MM.1S (cell line): ENCODE measurements at regions not wholly inside any gene's neighbourhood (a gene's known extent, or its start where the extent isn't known, plus 50 kb on each side); places are given as distances from the start of the nearest gene placed in this dataset.

Source experiments
- DNase-seq: peaks from one replicate; pipeline ENCODE4 v3.0.0-alpha.2; 2015
- H2AFZ ChIP-seq: fragments of 300-600 bp; sonication (generic); 2 replicates; pipeline ENCODE4 v1.6.0; 2016; ENCODE audit warnings: antibody characterized with exemption, low read length
- H3F3A ChIP-seq: fragments of 300-600 bp; sonication (generic); 2 replicates; pipeline ENCODE4 v1.6.1; 2016; ENCODE audit warnings: mild to moderate bottlenecking, antibody characterized with exemption, low read length, moderate library complexity, mixed read lengths; ENCODE audit not compliant: insufficient read depth
- H3K27ac ChIP-seq: fragments of 300-600 bp; sonication (generic); 2 replicates; pipeline ENCODE4 v1.5.1; 2016; ENCODE audit warnings: mild to moderate bottlenecking, low read length
- H3K27me3 ChIP-seq: fragments of 300-600 bp; sonication (generic); replicated peaks from 2 replicates; pipeline ENCODE4 v1.6.0; 2016; ENCODE audit warnings: low read length; ENCODE audit not compliant: insufficient read depth
- H3K36me3 ChIP-seq: fragments of 300-600 bp; sonication (generic); replicated peaks from 2 replicates; pipeline ENCODE4 v1.6.1; 2016; ENCODE audit warnings: mild to moderate bottlenecking, low read length, mixed read lengths; ENCODE audit not compliant: insufficient read depth
- H3K4me1 ChIP-seq: fragments of 300-600 bp; sonication (generic); 2 replicates; pipeline ENCODE4 v1.6.1; 2016; ENCODE audit warnings: low read length, mixed read lengths
- H3K4me2 ChIP-seq: fragments of 300-600 bp; sonication (generic); 2 replicates; pipeline ENCODE4 v1.6.0; 2016; ENCODE audit warnings: low read depth, low read length
- H3K4me3 ChIP-seq: fragments of 300-600 bp; sonication (generic); 2 replicates; pipeline ENCODE4 v1.5.1; 2016; ENCODE audit warnings: low read length, mixed read lengths
- H3K79me2 ChIP-seq: fragments of 300-600 bp; sonication (generic); 2 replicates; pipeline ENCODE4 v1.6.1; 2016; ENCODE audit warnings: mixed run types, low read length, mixed read lengths
- H3K9ac ChIP-seq: fragments of 300-600 bp; sonication (generic); 2 replicates; pipeline ENCODE4 v1.6.1; 2016; ENCODE audit warnings: low read length, mixed read lengths
- H3K9me2 ChIP-seq: fragments of 300-600 bp; sonication (generic); replicated peaks from 2 replicates; pipeline ENCODE4 v1.6.1; 2016; ENCODE audit warnings: mild to moderate bottlenecking, low read length, mixed read lengths; ENCODE audit not compliant: insufficient read depth
- H3K9me3 ChIP-seq: fragments of 300-600 bp; sonication (generic); replicated peaks from 2 replicates; pipeline ENCODE4 v1.6.1; 2016; ENCODE audit warnings: mild to moderate bottlenecking, low read length, mixed read lengths; ENCODE audit not compliant: insufficient read depth
- H4K20me1 ChIP-seq: fragments of 300-600 bp; sonication (generic); 2 replicates; pipeline ENCODE4 v1.6.1; 2016; ENCODE audit warnings: mild to moderate bottlenecking, low read length, moderate library complexity, mixed read lengths; ENCODE audit not compliant: insufficient read depth
- EZH2 ChIP-seq: fragments of 300-600 bp; sonication (generic); optimal IDR thresholded peaks from 2 replicates; pipeline ENCODE3; 2017; ENCODE audit warnings: low read depth, mild to moderate bottlenecking, antibody characterized with exemption, low read length, mixed read lengths
- EZH2phosphoT487 ChIP-seq: fragments of 300-600 bp; sonication (generic); IDR thresholded peaks from 2 replicates; pipeline ENCODE4 v1.6.1; 2018; ENCODE audit warnings: antibody characterized with exemption, low read length
- TF ChIP-seq, protein P1 (sequence below): fragments of 300-600 bp; sonication (generic); IDR thresholded peaks from 2 replicates; pipeline ENCODE4 v1.5.1; 2016; ENCODE audit warnings: antibody characterized with exemption, low read length, mixed read lengths

GRCh38 chr11:10941871-10942270, 84.0 kb upstream of the ZBED5 start:
- Histone ChIP-seq H3K9me2 (no peaks in the 10 kb centered on the region), H3K79me2 (no peaks in the 10 kb centered on the region), H3K4me2 (no peak overlapping the region), H4K20me1 (no peaks in the 10 kb centered on the region), H3K27ac (no peak overlapping the region), H3K9me3 (no peaks in the 10 kb centered on the region), H3K9ac (no peak overlapping the region), H2AFZ (no peak overlapping the region), H3K4me3 (no peak overlapping the region), H3K36me3 (no peaks in the 10 kb centered on the region), H3F3A (no peaks in the 10 kb centered on the region), H3K27me3 (no peaks in the 10 kb centered on the region), H3K4me1 (no peaks in the 10 kb centered on the region)
- TF ChIP-seq, protein P1, sequence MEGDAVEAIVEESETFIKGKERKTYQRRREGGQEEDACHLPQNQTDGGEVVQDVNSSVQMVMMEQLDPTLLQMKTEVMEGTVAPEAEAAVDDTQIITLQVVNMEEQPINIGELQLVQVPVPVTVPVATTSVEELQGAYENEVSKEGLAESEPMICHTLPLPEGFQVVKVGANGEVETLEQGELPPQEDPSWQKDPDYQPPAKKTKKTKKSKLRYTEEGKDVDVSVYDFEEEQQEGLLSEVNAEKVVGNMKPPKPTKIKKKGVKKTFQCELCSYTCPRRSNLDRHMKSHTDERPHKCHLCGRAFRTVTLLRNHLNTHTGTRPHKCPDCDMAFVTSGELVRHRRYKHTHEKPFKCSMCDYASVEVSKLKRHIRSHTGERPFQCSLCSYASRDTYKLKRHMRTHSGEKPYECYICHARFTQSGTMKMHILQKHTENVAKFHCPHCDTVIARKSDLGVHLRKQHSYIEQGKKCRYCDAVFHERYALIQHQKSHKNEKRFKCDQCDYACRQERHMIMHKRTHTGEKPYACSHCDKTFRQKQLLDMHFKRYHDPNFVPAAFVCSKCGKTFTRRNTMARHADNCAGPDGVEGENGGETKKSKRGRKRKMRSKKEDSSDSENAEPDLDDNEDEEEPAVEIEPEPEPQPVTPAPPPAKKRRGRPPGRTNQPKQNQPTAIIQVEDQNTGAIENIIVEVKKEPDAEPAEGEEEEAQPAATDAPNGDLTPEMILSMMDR: no peak
- no peak for TF ChIP-seq EZH2phosphoT487
- DNase-seq: no peak

- Histone ChIP-seq H3K9me3 (no peaks in the 10 kb centered on the region), H3K4me1 (no peaks in the 10 kb centered on the region), H3K36me3 (no peaks in the 10 kb centered on the region), H3K4me2 (no peak overlapping the region), H4K20me1 (no peaks in the 10 kb centered on the region), H3F3A (no peaks in the 10 kb centered on the region), H3K79me2 (no peaks in the 10 kb centered on the region), H2AFZ (no peak overlapping the region), H3K9me2 (no peaks in the 10 kb centered on the region), H3K4me3 (no peak overlapping the region), H3K9ac (no peak overlapping the region), H3K27me3 (no peaks in the 10 kb centered on the region), H3K27ac (no peak overlapping the region)
- no peak for TF ChIP-seq EZH2
- TF ChIP-seq EZH2phosphoT487: no peak
- TF ChIP-seq, protein P1: no peak
- no peak for DNase-seq
Observed at GRCh38 chr11:10941414-10941813, 83.6 kb upstream of the ZBED5 start.

DNA sequence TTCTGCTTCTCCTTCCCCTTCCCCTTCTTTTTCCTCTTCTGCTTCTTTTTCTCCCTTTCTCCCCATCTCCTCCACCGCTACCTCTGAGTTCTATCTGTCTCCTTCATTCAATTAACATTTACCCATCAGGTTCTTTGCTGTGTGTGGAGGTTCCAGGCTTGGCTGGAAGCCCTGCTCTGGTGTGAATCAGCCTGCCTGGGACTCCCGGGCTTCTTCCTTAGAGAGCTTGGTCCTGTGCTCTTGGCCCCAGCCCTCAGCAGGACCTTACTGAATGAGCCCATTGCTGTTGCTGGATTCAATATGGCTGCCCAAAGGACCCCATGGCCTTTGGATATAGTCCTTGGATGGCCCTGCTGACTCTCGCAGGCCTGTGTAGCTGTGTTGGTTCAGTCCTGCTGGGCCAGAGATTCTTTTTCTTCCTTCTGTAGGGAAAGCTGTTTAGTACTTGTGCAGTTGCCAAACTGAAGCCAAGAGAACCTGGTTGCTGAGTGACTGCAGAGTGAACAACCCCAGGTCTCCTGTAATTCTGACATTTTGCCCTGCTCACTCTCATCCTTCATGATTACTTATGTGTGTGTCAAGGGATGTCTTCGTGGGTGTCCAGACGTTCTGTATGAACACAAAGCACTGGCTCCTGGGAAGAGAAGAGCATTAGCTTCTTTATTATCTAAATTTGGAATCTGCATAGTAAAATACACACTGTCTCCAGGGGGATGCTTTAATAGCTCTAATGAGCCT, 81.0 kb upstream of the ZBED5 start:
- no peak overlapping the region for H3K27ac ChIP-seq
- H3K4me2 ChIP-seq: no peak overlapping the region
- TF ChIP-seq EZH2 (no peak), EZH2phosphoT487 (no peak)
- TF ChIP-seq, protein P1: no peak
- H3K4me3 ChIP-seq: no peak overlapping the region
- no peak overlapping the region for H2AFZ ChIP-seq
- H3K9me2 ChIP-seq: no peaks in the 10 kb centered on the region
- DNase-seq: no peak
- H3K27me3 ChIP-seq: no peaks in the 10 kb centered on the region
- peaks cover 7% of the 10 kb centered on the region; the same call in 1 of the 2 replicates for H3F3A ChIP-seq
- no peaks in the 10 kb centered on the region for H3K79me2 ChIP-seq
- H4K20me1 ChIP-seq: no peaks in the 10 kb centered on the region
- H3K9me3 ChIP-seq: no peaks in the 10 kb centered on the region
- H3K4me1 ChIP-seq: peaks cover 4% of the 10 kb centered on the region; the same call in 1 of the 2 replicates
- H3K9ac ChIP-seq: no peak overlapping the region
- no peaks in the 10 kb centered on the region for H3K36me3 ChIP-seq
